Activated CD4-positive, alpha-beta T cell treated with anti-CD3 and anti-CD28 coated beads, Interleukin-2, amount 50 U/mL, for 1 hour (primary cell): ENCODE measurements at regions not wholly inside any gene's neighbourhood (a gene's known extent, or its start where the extent isn't known, plus 50 kb on each side); places are given as distances from the start of the nearest gene placed in this dataset.
"Not testable (repeated sequence)": the region's sequence is repeated elsewhere in the genome, so short reads cannot be mapped to it uniquely, and the experiment has no call there.

Experiments
- DNase-seq: peaks from one replicate; pipeline ENCODE4 v3.0.0-alpha.2; 2020

GRCh38 chr17:36850790-36851189 lies 86.5 kb upstream of the LHX1 start:
- DNase-seq = no peak

- no peak for DNase-seq
Observed at GRCh38 chr17:36851250-36851649, 86.0 kb upstream of the LHX1 start.

GRCh38 chr17:36852478-36852877 lies 84.8 kb upstream of the LHX1 start:
- DNase-seq = not testable (repeated sequence)

DNA sequence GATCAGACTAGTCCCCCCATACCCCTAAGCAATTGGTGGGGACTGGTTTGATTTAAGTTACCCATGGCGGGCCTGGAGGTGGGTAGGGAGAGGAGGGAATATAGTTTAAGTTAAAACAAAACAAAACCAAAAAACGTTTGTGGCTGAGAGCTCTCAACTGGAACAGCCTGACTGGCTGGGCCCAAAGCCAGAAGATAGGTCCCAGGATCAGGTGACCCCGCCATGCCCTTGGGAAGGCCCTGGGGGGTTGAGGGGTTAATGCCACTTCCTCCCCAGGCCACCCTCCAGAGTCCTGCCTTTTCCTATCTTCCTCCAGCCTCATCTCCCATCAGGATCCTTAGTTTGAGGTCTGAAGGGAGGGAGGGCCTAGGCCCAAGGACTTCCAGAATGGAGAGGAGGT lies 82.3 kb upstream of the LHX1 start:
- no peak for DNase-seq

GRCh38 chr17:36855459-36855858 lies 81.8 kb upstream of the LHX1 start:
- DNase-seq = no peak

DNA sequence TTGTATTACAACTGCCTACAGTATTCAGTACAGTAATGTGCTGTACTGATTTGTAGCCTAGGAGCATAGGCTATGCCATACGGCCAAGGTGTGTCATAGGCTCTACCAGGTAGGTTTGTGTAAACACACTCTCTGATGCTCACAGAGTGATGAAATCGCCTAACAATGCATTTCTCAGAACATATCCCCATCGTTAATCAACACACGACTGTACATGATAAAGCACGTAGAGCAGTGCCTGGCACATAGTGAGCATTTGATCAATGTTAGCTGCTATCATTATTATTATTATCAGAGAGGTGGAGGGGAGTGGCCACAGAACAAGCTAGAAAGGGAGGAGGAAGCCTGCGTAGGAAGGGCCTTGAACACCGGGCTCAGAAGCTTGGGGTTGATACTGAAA lies 81.1 kb upstream of the LHX1 start:
- no peak for DNase-seq

DNA sequence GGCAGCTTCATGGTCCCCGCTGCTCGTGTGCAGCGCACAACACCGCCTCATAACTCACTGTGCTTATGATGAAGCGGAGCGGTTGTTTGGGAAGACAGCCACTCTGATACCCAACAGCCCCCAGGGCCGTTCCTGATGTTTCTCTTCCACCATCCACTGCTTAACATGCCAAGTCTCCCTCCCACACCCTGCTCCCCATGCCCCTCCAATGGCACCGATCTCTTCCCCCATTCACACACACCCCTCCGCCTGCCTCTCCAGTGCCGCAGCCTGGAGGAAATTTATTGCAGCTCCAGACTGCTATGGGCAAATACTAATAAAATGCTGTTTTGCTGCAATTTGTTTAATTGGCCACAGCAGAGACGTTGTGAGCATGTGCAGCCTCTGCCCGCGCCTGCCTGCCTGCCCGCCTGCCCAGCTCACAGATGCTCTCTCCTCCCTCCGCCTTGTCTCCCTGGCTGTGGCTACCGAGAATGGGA lies 80.3 kb upstream of the LHX1 start:
- no peak for DNase-seq

DNA sequence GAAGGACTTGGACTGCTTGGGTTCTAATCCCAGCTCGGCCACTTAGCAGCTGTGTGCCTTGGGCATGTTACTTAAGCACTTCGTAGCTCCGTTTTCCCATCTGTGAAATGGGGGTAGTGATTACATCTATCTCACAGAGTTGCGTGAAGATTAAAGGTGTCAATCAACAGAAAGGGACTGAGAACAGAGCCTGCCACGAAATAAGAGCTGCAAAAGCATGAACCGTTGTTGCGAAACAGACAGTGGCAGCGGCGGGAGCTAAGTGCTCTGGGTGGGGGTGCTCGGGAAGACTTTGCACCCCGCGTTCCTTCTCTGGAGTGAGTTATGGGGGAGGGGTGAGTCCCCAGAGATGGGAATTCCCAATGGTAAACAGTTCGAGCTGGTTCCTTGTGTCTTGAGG lies 79.6 kb upstream of the LHX1 start:
- DNase-seq = no peak

- no peak for DNase-seq
Observed at GRCh38 chr17:36858119-36859002, 78.9 kb upstream of the LHX1 start.

GRCh38 chr17:36859003-36859300 lies 78.3 kb upstream of the LHX1 start:
- no peak for DNase-seq

DNA sequence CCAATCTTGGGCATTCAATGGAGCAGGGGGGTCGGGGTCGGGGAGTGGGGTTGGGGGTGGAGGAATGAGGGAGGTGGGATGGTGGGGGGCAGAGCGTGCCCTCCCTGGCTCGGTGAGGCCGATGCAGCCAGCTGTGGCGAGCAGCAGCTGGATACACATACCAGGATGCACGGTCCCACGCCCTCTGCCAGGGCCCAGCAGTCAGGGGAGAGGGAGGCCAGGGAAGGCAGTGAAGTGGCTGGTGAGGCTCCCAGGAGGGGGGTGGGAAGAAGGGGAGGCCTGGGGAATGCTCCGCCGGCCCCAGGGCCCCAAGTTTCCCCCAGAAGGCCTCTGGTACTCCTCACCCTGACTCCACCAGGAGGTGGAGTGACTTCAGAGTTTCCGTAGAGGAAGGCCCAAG lies 77.6 kb upstream of the LHX1 start:
- no peak for DNase-seq

- no peak for DNase-seq
Observed at GRCh38 chr17:36861531-36861930, 75.7 kb upstream of the LHX1 start.

DNA sequence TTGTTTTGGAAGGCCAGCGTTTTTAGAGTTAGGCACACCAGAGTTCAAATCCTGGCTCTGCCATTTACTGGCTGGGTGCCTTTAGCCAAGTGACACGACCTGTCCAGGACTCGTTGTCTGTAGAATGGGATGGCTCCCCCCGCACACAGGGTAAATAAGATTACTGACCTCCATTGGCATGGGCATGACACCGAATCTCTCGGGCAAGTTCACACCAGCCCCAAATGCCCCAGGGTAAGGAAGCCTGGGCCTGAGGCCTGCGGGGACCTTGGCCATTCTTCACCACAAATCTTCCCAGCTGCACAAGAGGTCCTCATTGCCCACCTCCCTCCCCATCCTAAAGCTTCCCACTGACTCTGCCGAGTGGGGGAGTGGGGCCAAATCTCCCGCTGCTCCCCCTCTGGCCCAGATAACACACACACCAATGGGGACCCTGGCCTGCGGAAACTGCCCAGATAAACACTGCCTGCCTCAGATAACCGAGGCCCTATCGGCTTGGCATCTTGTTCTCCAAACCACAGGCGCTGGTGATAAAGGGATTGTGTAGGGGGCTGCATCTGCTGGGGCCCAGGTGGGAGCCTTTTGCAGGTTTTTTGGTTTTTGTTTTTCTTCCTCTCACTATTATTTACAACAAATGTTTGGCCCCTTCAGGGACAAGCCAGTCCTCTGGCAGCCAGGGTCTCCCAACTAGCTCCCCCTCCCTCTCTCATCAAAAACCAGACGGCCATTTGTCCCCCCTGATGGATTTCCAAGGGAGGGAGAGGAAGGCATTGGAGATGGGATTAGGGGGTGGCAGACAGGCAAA lies 75.0 kb upstream of the LHX1 start:
- no peak for DNase-seq

- DNase-seq = no peak
Observed at GRCh38 chr17:36863131-36863530, 74.1 kb upstream of the LHX1 start.

DNA sequence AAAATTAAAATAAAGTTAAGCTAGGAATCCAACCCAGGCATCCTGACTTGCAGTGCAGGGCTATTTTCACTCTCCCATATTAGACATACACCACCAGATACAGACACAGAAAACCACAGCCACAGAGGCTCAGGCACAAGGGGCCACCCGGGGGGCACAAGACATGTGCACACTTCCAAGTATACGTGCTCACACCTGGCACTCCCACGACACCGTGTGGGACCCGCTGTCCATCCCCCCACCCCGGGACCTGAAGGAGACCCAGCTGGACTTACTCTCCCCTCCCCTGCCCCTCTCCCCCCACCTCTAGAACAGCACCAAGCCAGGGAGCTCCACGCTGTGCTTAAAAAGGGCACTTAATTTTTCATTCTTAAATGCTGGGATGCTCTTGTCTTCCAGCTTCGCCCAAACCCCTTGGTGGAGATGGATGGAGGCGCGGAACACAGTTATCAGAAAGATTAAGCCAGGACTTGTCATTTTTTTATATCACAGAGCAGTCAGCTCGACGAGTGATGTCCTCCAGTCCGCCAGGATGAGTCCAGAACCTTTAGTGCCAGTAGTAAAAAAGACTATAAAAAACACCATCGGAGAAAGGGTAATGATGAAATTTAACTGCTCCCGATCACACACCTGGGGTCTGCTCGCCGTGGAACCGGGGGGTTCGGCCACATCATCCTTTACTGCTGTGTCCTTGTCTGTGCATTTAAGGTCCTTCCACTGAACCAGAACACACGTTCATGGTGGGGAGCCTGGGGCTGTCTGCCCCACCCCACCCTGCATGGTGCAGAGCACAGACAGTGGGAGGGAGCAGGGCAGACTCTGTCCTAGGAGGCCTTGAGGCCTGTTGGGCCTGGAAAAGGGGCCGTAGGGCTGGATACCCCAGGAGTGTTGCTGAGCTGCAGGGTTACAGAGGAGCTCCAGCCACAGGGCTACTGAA lies 73.3 kb upstream of the LHX1 start:
- no peak for DNase-seq

- no peak for DNase-seq
Observed at GRCh38 chr17:36864827-36865430, 72.3 kb upstream of the LHX1 start.

GRCh38 chr17:36867716-36868341 lies 69.4 kb upstream of the LHX1 start:
- DNase-seq = no peak

GRCh38 chr17:36868777-36869176 lies 68.5 kb upstream of the LHX1 start:
- DNase-seq = no peak

DNA sequence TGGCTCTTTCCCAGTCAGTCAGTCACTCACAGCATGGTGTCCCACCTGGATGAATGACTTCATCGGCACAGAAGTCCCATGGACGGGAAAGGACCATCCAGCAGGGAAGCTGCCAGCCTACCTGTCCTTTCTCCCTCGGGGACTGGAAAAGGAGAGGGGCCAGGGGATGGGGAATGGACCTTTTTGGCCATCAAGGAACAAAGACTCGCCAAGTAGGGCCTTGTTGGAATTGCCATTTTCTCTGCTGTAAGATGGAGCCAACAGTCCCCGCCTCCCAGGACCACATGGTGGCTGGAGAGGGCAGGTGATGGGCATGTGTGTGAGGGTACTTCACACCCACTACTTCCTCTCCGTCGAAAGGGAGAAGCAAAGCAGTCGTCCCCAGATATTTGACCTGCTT lies 67.8 kb upstream of the LHX1 start:
- DNase-seq = no peak

DNA sequence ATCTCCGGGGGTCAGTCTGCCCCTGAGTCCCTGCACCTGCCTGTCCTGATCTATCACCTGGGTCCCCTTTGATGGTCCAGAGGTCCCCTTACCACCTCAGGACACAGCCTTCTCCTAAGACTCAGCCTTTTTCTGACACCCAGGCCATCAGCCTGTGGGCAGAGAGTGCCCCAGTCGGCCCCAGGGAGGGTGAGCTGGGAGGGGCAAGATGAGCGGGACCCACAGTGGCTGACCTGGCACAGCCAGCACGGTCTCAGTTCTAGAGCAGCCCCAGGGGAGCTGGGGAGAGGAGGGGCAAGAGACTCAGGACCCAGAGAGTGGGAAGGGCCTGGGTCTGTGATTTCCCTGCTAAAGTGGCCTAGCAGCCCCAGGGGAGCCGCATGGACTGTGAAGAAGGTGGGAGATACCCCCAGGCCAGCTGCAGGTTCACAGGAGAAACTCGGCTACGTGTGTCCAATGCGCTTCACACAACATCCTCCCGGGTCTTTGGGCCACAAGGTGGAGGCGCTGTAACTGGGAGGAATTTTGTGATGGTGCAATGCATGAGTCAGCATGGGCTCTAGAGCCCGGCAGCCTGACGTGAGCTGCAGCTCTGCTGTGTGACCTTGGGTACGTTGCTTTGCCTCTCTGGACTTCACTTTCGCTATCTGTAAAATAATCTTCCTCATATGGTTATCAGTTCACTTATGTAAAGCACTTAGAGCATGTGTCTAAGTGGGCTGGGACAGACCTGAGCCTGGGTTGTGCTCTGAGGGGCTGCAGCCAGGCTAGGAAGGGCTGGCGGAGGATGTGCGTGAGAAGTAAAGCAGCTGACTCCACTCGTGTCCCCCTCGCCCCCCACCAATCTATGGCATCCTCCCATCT lies 67.2 kb upstream of the LHX1 start:
- DNase-seq = no peak

DNA sequence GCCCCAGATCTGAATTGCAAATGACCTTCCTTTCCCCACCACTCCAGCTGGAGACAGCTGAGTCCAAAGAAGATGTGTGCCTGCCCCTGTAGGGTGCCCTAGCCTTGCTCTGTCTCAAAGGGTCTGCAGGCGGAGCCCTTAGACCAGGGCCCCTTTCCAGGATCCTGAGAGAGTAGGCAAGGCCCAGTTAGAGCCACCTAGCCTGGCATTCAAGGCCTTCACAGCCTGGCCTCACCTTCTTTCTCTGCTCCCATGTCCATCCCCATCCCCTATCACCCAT lies 66.6 kb upstream of the LHX1 start:
- no peak for DNase-seq
